ENCODE measurements at regions not wholly inside any gene's neighbourhood (a gene's known extent, or its start where the extent isn't known, plus 50 kb on each side); places are given as distances from the start of the nearest gene placed in this dataset.
"Not testable (repeated sequence)": the region's sequence is repeated elsewhere in the genome, so short reads cannot be mapped to it uniquely, and the experiment has no call there.

GRCh38 chr6:106808758-106809157, 165.8 kb downstream of the CD24 start:
- H3K27ac ChIP-seq (ENCODE audit: low read depth in 1 of 2, low read length in 2 of 2), result no peak overlapping the region
- H3K4me1 ChIP-seq (ENCODE audit: control insufficient read depth in 4 of 4, insufficient read depth in 4 of 4, low read length in 3 of 4), result no peaks in the 10 kb centered on the region
- TF ChIP-seq SP1 (IDR thresholded peaks at IDR 0.05), result no peak
- TF ChIP-seq YY1 (IDR thresholded peaks at IDR 0.05), result no peak
- TF ChIP-seq RAD21 (IDR thresholded peaks at IDR 0.05), result no peak
- TF ChIP-seq GABPA (IDR thresholded peaks at IDR 0.05 in 1 of 2, conservative IDR thresholded peaks at IDR 0.05 in 1 of 2), result no peak
- TF ChIP-seq EGR1 (IDR thresholded peaks at IDR 0.05; ENCODE audit: low read depth in 2 of 2), result no peak
- no peak for TF ChIP-seq HNF4A (conservative IDR thresholded peaks at IDR 0.05)
- TF ChIP-seq JUND (IDR thresholded peaks at IDR 0.05), result no peak
- TF ChIP-seq ZBTB33 (IDR thresholded peaks at IDR 0.05), result no peak
- TF ChIP-seq NR2F2 (IDR thresholded peaks at IDR 0.05), result no peak
- TF ChIP-seq FOXA2 (IDR thresholded peaks at IDR 0.05), result no peak
- TF ChIP-seq CTCF (IDR thresholded peaks at IDR 0.05; ENCODE audit: low read depth, low read length, missing input control), result no peak
- TF ChIP-seq RXRA (IDR thresholded peaks at IDR 0.05), result no peak
- no peak for TF ChIP-seq ATF3 (IDR thresholded peaks at IDR 0.05)
- H3K27me3 ChIP-seq (ENCODE audit: control insufficient read depth in 4 of 4, insufficient read depth in 4 of 4, low read length in 3 of 4), result no peaks in the 10 kb centered on the region
- H3K9me3 ChIP-seq (ENCODE audit: control insufficient read depth in 4 of 4, low read length in 3 of 4), result peaks cover 7 to 21% (median 8%) of the 10 kb centered on the region in 4 donors
- no peak for DNase-seq (ENCODE audit: low spot score)
- no peak overlapping the region for H3K4me3 ChIP-seq (ENCODE audit: low read depth in 1 of 3, low read length in 3 of 3)
- H3K9ac ChIP-seq (ENCODE audit: low read depth in 1 of 2, low read length in 2 of 2), result no peak overlapping the region
- H3K36me3 ChIP-seq (ENCODE audit: control insufficient read depth in 4 of 4, insufficient read depth in 3 of 4, low read depth in 1 of 4, low read length in 3 of 4), result no peaks in the 10 kb centered on the region

- Histone ChIP-seq H3K9ac (ENCODE audit: low read depth in 1 of 2, low read length in 2 of 2) (no peak overlapping the region), H3K4me1 (ENCODE audit: control insufficient read depth in 4 of 4, insufficient read depth in 4 of 4, low read length in 3 of 4) (no peaks in the 10 kb centered on the region), H3K27ac (ENCODE audit: low read depth in 1 of 2, low read length in 2 of 2) (no peak overlapping the region), H3K27me3 (ENCODE audit: control insufficient read depth in 4 of 4, insufficient read depth in 4 of 4, low read length in 3 of 4) (no peaks in the 10 kb centered on the region), H3K9me3 (ENCODE audit: control insufficient read depth in 4 of 4, low read length in 3 of 4) (peaks cover 7 to 21% (median 8%) of the 10 kb centered on the region in 4 donors), H3K4me3 (ENCODE audit: low read depth in 1 of 3, low read length in 3 of 3) (peak overlapping the region in 1 of 3 donors; percentile 36), H3K36me3 (ENCODE audit: control insufficient read depth in 4 of 4, insufficient read depth in 3 of 4, low read depth in 1 of 4, low read length in 3 of 4) (no peaks in the 10 kb centered on the region)
- TF ChIP-seq ZBTB33 (IDR thresholded peaks at IDR 0.05) (no peak), CTCF (IDR thresholded peaks at IDR 0.05; ENCODE audit: low read depth, low read length, missing input control) (peak; percentile 10)
- no peak for DNase-seq (ENCODE audit: low spot score)
- 96% methylated on average over 5 of the region's 5 CpGs for WGBS
These were observed 166.4 kb downstream of the CD24 start for GRCh38 chr6:106807947-106808611.

GRCh38 chr6:106806253-106806652, 168.3 kb downstream of the CD24 start:
- H3K4me3 ChIP-seq (ENCODE audit: low read depth in 1 of 3, low read length in 3 of 3); H3K4me1 ChIP-seq (ENCODE audit: control insufficient read depth in 4 of 4, insufficient read depth in 4 of 4, low read length in 3 of 4); H3K36me3 ChIP-seq (ENCODE audit: control insufficient read depth in 4 of 4, insufficient read depth in 3 of 4, low read depth in 1 of 4, low read length in 3 of 4); H3K9ac ChIP-seq (ENCODE audit: low read depth in 1 of 2, low read length in 2 of 2); H3K27me3 ChIP-seq (ENCODE audit: control insufficient read depth in 4 of 4, insufficient read depth in 4 of 4, low read length in 3 of 4); DNase-seq (ENCODE audit: low spot score); H3K27ac ChIP-seq (ENCODE audit: low read depth in 1 of 2, low read length in 2 of 2): not testable (repeated sequence)
- H3K9me3 ChIP-seq (ENCODE audit: control insufficient read depth in 4 of 4, low read length in 3 of 4), result peaks cover 5 to 18% (median 7%) of the 10 kb centered on the region in 4 donors
- WGBS, result 93% methylated on average over 4 of the region's 4 CpGs
